Loucy (cell line): ENCODE measurements at regions not wholly inside any gene's neighbourhood (a gene's known extent, or its start where the extent isn't known, plus 50 kb on each side); places are given as distances from the start of the nearest gene placed in this dataset.

Source experiments
- H2AFZ ChIP-seq: fragments of 200-600 bp; sonication (generic); 2 replicates; pipeline ENCODE4 v1.6.0; 2016; ENCODE audit warnings: antibody characterized with exemption, mild to moderate bottlenecking, low read length, moderate library complexity
- H3F3A ChIP-seq: fragments of 200-600 bp; 2 replicates; pipeline ENCODE4 v1.6.0; 2016; ENCODE audit warnings: antibody characterized with exemption, low read depth, mild to moderate bottlenecking
- H3K27me3 ChIP-seq: fragments of 200-600 bp; sonication (generic); 2 replicates; pipeline ENCODE4 v1.6.1; 2014; ENCODE audit warnings: low read length, mild to moderate bottlenecking; ENCODE audit not compliant: insufficient read depth, poor library complexity, severe bottlenecking
- H3K36me3 ChIP-seq: fragments of 200-600 bp; sonication (generic); 2 replicates; pipeline ENCODE4 v1.6.1; 2016; ENCODE audit warnings: low read length; ENCODE audit not compliant: insufficient read depth
- H3K4me1 ChIP-seq: fragments of 200-600 bp; sonication (generic); 2 replicates; pipeline ENCODE4 v1.5.1; 2014; ENCODE audit warnings: low read length, mild to moderate bottlenecking; ENCODE audit not compliant: insufficient read depth, poor library complexity, severe bottlenecking
- H3K4me2 ChIP-seq: fragments of 200-600 bp; sonication (generic); 2 replicates; pipeline ENCODE4 v1.6.0; 2014; ENCODE audit warnings: antibody characterized with exemption, low read length, low read depth, mild to moderate bottlenecking; ENCODE audit not compliant: poor library complexity, severe bottlenecking
- H3K4me3 ChIP-seq: fragments of 200-600 bp; sonication (generic); 2 replicates; pipeline ENCODE4 v1.5.1; 2014; ENCODE audit warnings: low read length, mild to moderate bottlenecking, mixed read lengths; ENCODE audit not compliant: poor library complexity, severe bottlenecking
- H3K79me2 ChIP-seq: fragments of 200-600 bp; sonication (generic); 2 replicates; pipeline ENCODE4 v1.6.1; 2014; ENCODE audit warnings: low read length; ENCODE audit not compliant: insufficient read depth
- H3K9ac ChIP-seq: fragments of 200-600 bp; sonication (generic); 2 replicates; pipeline ENCODE4 v1.6.0; 2014; ENCODE audit warnings: mild to moderate bottlenecking, low read depth, low read length, moderate library complexity; ENCODE audit not compliant: poor library complexity, severe bottlenecking
- H3K9me2 ChIP-seq: fragments of 200-600 bp; sonication (generic); replicated peaks from 2 replicates; pipeline ENCODE4 v1.6.1; 2016; ENCODE audit warnings: low read depth, low read length, mixed read lengths
- H3K9me3 ChIP-seq: fragments of 200-600 bp; sonication (generic); 2 replicates; pipeline ENCODE4 v1.6.1; 2014; ENCODE audit warnings: mild to moderate bottlenecking, antibody characterized with exemption, low read length, low read depth; ENCODE audit not compliant: insufficient read depth
- H4K20me1 ChIP-seq: fragments of 200-600 bp; sonication (generic); 2 replicates; pipeline ENCODE4 v1.6.0; 2014; ENCODE audit warnings: antibody characterized with exemption, low read length, mild to moderate bottlenecking; ENCODE audit not compliant: insufficient read depth, poor library complexity, severe bottlenecking
- EZH2phosphoT487 ChIP-seq: fragments of 200-600 bp; IDR thresholded peaks from 2 replicates; pipeline ENCODE4 v1.6.1; 2018; ENCODE audit warnings: antibody characterized with exemption, mild to moderate bottlenecking, moderate library complexity, borderline replicate concordance
- TF ChIP-seq, protein P1 (sequence below): fragments of 200-600 bp; sonication (generic); conservative IDR thresholded peaks from 2 replicates; pipeline ENCODE4 v1.5.1; 2014; ENCODE audit warnings: mild to moderate bottlenecking, antibody characterized with exemption, low read length

DNA sequence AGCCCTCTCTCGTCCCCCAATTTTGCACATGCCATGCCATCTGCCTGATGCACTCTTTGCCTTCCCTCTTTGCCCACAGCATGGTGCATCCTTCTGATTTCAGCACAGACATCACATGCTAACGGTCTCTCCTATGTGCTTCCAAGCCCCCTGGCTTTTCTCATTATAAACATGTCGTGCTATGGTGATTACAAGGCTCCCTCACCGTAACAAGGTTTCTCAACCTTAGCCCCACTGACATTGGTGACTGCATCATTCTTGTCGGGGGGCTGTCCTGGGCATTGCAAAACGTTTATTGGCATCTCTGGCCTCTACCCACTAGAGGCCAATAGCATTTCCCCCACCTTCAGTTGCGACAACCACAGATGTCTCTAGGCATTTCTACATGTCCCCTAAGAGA, 187.2 kb downstream of the TFAP2C start:
- Histone ChIP-seq H3K9me3 (no peaks in the 10 kb centered on the region), H4K20me1 (no peaks in the 10 kb centered on the region), H3K79me2 (no peaks in the 10 kb centered on the region), H3K9ac (no peak overlapping the region), H2AFZ (no peak overlapping the region), H3K4me1 (no peaks in the 10 kb centered on the region), H3F3A (no peaks in the 10 kb centered on the region), H3K36me3 (no peaks in the 10 kb centered on the region), H3K4me2 (no peak overlapping the region), H3K4me3 (no peak overlapping the region), H3K27me3 (no peaks in the 10 kb centered on the region), H3K9me2 (no peaks in the 10 kb centered on the region)
- TF ChIP-seq EZH2phosphoT487, result no peak
- TF ChIP-seq, protein P1, sequence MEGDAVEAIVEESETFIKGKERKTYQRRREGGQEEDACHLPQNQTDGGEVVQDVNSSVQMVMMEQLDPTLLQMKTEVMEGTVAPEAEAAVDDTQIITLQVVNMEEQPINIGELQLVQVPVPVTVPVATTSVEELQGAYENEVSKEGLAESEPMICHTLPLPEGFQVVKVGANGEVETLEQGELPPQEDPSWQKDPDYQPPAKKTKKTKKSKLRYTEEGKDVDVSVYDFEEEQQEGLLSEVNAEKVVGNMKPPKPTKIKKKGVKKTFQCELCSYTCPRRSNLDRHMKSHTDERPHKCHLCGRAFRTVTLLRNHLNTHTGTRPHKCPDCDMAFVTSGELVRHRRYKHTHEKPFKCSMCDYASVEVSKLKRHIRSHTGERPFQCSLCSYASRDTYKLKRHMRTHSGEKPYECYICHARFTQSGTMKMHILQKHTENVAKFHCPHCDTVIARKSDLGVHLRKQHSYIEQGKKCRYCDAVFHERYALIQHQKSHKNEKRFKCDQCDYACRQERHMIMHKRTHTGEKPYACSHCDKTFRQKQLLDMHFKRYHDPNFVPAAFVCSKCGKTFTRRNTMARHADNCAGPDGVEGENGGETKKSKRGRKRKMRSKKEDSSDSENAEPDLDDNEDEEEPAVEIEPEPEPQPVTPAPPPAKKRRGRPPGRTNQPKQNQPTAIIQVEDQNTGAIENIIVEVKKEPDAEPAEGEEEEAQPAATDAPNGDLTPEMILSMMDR, result no peak

GRCh38 chr20:56817780-56818675, 188.9 kb downstream of the TFAP2C start:
- H3K79me2 ChIP-seq, result no peaks in the 10 kb centered on the region
- no peak overlapping the region for H2AFZ ChIP-seq
- H3K9ac ChIP-seq, result no peak overlapping the region
- H4K20me1 ChIP-seq, result no peaks in the 10 kb centered on the region
- H3K36me3 ChIP-seq, result no peaks in the 10 kb centered on the region
- H3K4me1 ChIP-seq, result no peaks in the 10 kb centered on the region
- H3K4me3 ChIP-seq, result no peak overlapping the region
- no peak overlapping the region for H3K4me2 ChIP-seq
- TF ChIP-seq, protein P1, result no peak
- TF ChIP-seq EZH2phosphoT487, result no peak
- no peaks in the 10 kb centered on the region for H3K9me2 ChIP-seq
- no peaks in the 10 kb centered on the region for H3K27me3 ChIP-seq
- H3F3A ChIP-seq, result no peaks in the 10 kb centered on the region
- no peaks in the 10 kb centered on the region for H3K9me3 ChIP-seq

DNA sequence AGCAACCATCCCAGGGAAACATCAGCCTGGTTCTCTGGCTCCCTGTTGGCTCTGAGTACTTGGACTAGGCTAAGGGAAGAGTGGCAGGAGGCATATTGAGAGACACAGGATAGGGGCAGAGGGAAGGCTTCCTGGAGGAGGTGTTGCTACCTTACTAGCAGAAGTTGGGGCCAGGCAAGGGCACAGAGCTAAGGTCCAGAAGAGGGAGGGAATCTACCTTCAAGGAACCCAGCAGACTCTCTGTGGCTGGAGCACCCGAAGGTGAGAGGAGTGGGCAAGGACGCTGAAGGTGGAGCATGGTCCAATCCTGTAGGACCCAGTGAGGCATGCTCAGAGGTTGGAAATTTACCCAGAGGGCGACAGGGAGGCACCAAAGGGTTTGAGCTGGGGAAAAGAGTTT, 191.9 kb downstream of the TFAP2C start:
- H3K79me2 ChIP-seq, result no peaks in the 10 kb centered on the region
- H3K9me2 ChIP-seq, result no peaks in the 10 kb centered on the region
- no peaks in the 10 kb centered on the region for H3K4me1 ChIP-seq
- no peaks in the 10 kb centered on the region for H3K36me3 ChIP-seq
- H3K4me2 ChIP-seq, result no peak overlapping the region
- H3K9me3 ChIP-seq, result no peaks in the 10 kb centered on the region
- H3F3A ChIP-seq, result no peaks in the 10 kb centered on the region
- H2AFZ ChIP-seq, result no peak overlapping the region
- H3K27me3 ChIP-seq, result no peaks in the 10 kb centered on the region
- H3K4me3 ChIP-seq, result no peak overlapping the region
- TF ChIP-seq, protein P1, result no peak
- TF ChIP-seq EZH2phosphoT487, result no peak
- no peaks in the 10 kb centered on the region for H4K20me1 ChIP-seq
- no peak overlapping the region for H3K9ac ChIP-seq
